ENCODE measurements at regions not wholly inside any gene's neighbourhood (a gene's known extent, or its start where the extent isn't known, plus 50 kb on each side); places are given as distances from the start of the nearest gene placed in this dataset.

GRCh38 chr12:87775051-87775450, 254.2 kb downstream of the C12orf50 start:
- no peak for ATAC-seq

GRCh38 chr12:87772401-87772800, 256.8 kb downstream of the C12orf50 start:
- DNase-seq (ENCODE audit: low spot score in 2 of 2) = no peak
- peaks cover 3 to 4% of the 10 kb centered on the region in 2 donors for H3K9me3 Mint-ChIP-seq
- no peak for ATAC-seq

More at GRCh38 chr12:87775051-87775450, 254.2 kb downstream of the C12orf50 start:
- Mint-ChIP-seq H3K9me3 (peaks cover 4 to 6% of the 10 kb centered on the region in 2 donors), H3K27ac (no peak overlapping the region), H3K36me3 (no peaks in the 10 kb centered on the region)
- no peak for DNase-seq (ENCODE audit: low spot score in 2 of 2)

GRCh38 chr12:87768501-87769287, 260.5 kb downstream of the C12orf50 start:
- H3K9me3 Mint-ChIP-seq = no peaks in the 10 kb centered on the region
- no peak for DNase-seq (ENCODE audit: low spot score in 2 of 2)
- no peaks in the 10 kb centered on the region for H3K36me3 Mint-ChIP-seq
- ATAC-seq = no peak
- no peak overlapping the region for H3K27ac Mint-ChIP-seq

More at GRCh38 chr12:87772401-87772800, 256.8 kb downstream of the C12orf50 start:
- Mint-ChIP-seq H3K27ac (no peak overlapping the region), H3K36me3 (no peaks in the 10 kb centered on the region)

- H3K36me3 Mint-ChIP-seq = no peaks in the 10 kb centered on the region
- ATAC-seq (no peak), DNase-seq (ENCODE audit: low spot score in 2 of 2) (no peak)
- peaks cover 0 to 3% of the 10 kb centered on the region in 2 donors for H3K9me3 Mint-ChIP-seq
- H3K27ac Mint-ChIP-seq = no peak overlapping the region
Observed at GRCh38 chr12:87766044-87766443, 263.2 kb downstream of the C12orf50 start.

GRCh38 chr12:87760943-87761342, 268.3 kb downstream of the C12orf50 start:
- H3K9me3 Mint-ChIP-seq = peaks cover 5 to 8% of the 10 kb centered on the region in 2 donors
- H3K27ac Mint-ChIP-seq = no peak overlapping the region
- no peaks in the 10 kb centered on the region for H3K36me3 Mint-ChIP-seq
- ATAC-seq (no peak), DNase-seq (ENCODE audit: low spot score in 2 of 2) (no peak)

- H3K36me3 Mint-ChIP-seq = no peaks in the 10 kb centered on the region
- ATAC-seq (no peak), DNase-seq (ENCODE audit: low spot score in 2 of 2) (no peak)
- no peak overlapping the region for H3K27ac Mint-ChIP-seq
- peaks cover 9 to 12% of the 10 kb centered on the region in 2 donors for H3K9me3 Mint-ChIP-seq
Observed at GRCh38 chr12:87758271-87758670, 270.9 kb downstream of the C12orf50 start.

GRCh38 chr12:87756721-87757120, 272.5 kb downstream of the C12orf50 start:
- ATAC-seq = no peak
- H3K9me3 Mint-ChIP-seq = peaks cover 9 to 12% of the 10 kb centered on the region in 2 donors
- no peaks in the 10 kb centered on the region for H3K36me3 Mint-ChIP-seq
- no peak for DNase-seq (ENCODE audit: low spot score in 2 of 2)
- peak overlapping the region in 1 of 2 donors; percentile 75 for H3K27ac Mint-ChIP-seq

- no peaks in the 10 kb centered on the region for H3K36me3 Mint-ChIP-seq
Observed at GRCh38 chr12:87756111-87756510, 273.1 kb downstream of the C12orf50 start.

GRCh38 chr12:87728931-87729593, 300.1 kb downstream of the C12orf50 start:
- Mint-ChIP-seq H3K9me3 (peaks cover 0 to 10% of the 10 kb centered on the region in 2 donors), H3K36me3 (no peaks in the 10 kb centered on the region), H3K27ac (no peak overlapping the region)
- DNase-seq (ENCODE audit: low spot score in 2 of 2) (no peak), ATAC-seq (no peak)

More at GRCh38 chr12:87756111-87756510, 273.1 kb downstream of the C12orf50 start:
- DNase-seq (ENCODE audit: low spot score in 2 of 2) (no peak), ATAC-seq (no peak)
- no peak overlapping the region for H3K27ac Mint-ChIP-seq
- H3K9me3 Mint-ChIP-seq = peaks cover 9% of the 10 kb centered on the region in 2 donors

- no peaks in the 10 kb centered on the region for H3K36me3 Mint-ChIP-seq
- DNase-seq (ENCODE audit: low spot score in 2 of 2) = no peak
- H3K9me3 Mint-ChIP-seq = peaks cover 0 to 10% of the 10 kb centered on the region in 2 donors
- ATAC-seq = no peak
- H3K27ac Mint-ChIP-seq = no peak overlapping the region
Observed at GRCh38 chr12:87720967-87721366, 308.2 kb downstream of the C12orf50 start.

- Mint-ChIP-seq H3K9me3 (peaks cover 13 to 17% of the 10 kb centered on the region in 2 donors), H3K27ac (no peak overlapping the region), H3K36me3 (peaks cover 0 to 7% of the 10 kb centered on the region in 2 donors)
- ATAC-seq (no peak), DNase-seq (ENCODE audit: low spot score in 2 of 2) (no peak)
Observed at GRCh38 chr12:87704374-87704773, 324.8 kb downstream of the C12orf50 start.

- Mint-ChIP-seq H3K27ac (no peak overlapping the region), H3K36me3 (no peaks in the 10 kb centered on the region), H3K9me3 (peaks cover 10 to 12% of the 10 kb centered on the region in 2 donors)
- no peak for DNase-seq (ENCODE audit: low spot score in 2 of 2)
- no peak for ATAC-seq
Observed at GRCh38 chr12:87690236-87690810, 338.9 kb downstream of the C12orf50 start.

GRCh38 chr12:87689196-87689595, 340.0 kb downstream of the C12orf50 start:
- ATAC-seq (no peak), DNase-seq (ENCODE audit: low spot score in 2 of 2) (no peak)
- Mint-ChIP-seq H3K27ac (no peak overlapping the region), H3K9me3 (peaks cover 10 to 12% of the 10 kb centered on the region in 2 donors), H3K36me3 (no peaks in the 10 kb centered on the region)

GRCh38 chr12:87687362-87687761, 341.8 kb downstream of the C12orf50 start:
- Mint-ChIP-seq H3K36me3 (no peaks in the 10 kb centered on the region), H3K9me3 (peaks cover 5 to 8% of the 10 kb centered on the region in 2 donors), H3K27ac (no peak overlapping the region)
- ATAC-seq = no peak
- DNase-seq (ENCODE audit: low spot score in 2 of 2) = no peak

GRCh38 chr12:87685696-87686095, 343.5 kb downstream of the C12orf50 start:
- Mint-ChIP-seq H3K36me3 (no peaks in the 10 kb centered on the region), H3K27ac (no peak overlapping the region), H3K9me3 (peaks cover 5 to 8% of the 10 kb centered on the region in 2 donors)
- ATAC-seq (no peak), DNase-seq (ENCODE audit: low spot score in 2 of 2) (no peak)

GRCh38 chr12:87679251-87679650, 349.9 kb downstream of the C12orf50 start:
- DNase-seq (ENCODE audit: low spot score in 2 of 2) (no peak), ATAC-seq (no peak)
- no peaks in the 10 kb centered on the region for H3K36me3 Mint-ChIP-seq

GRCh38 chr12:87678453-87678852, 350.7 kb downstream of the C12orf50 start:
- ATAC-seq = no peak
- H3K36me3 Mint-ChIP-seq = no peaks in the 10 kb centered on the region
- no peak for DNase-seq (ENCODE audit: low spot score in 2 of 2)
- H3K9me3 Mint-ChIP-seq = peaks cover 5 to 6% of the 10 kb centered on the region in 2 donors
- no peak overlapping the region for H3K27ac Mint-ChIP-seq

More at GRCh38 chr12:87679251-87679650, 349.9 kb downstream of the C12orf50 start:
- no peak overlapping the region for H3K27ac Mint-ChIP-seq
- peaks cover 5 to 6% of the 10 kb centered on the region in 2 donors for H3K9me3 Mint-ChIP-seq
